Activated naive CD8-positive, alpha-beta T cell treated with anti-CD3 and anti-CD28 coated beads, Interleukin-2, amount 50 U/mL, for 24 hours (primary cell): ENCODE measurements at regions not wholly inside any gene's neighbourhood (a gene's known extent, or its start where the extent isn't known, plus 50 kb on each side); places are given as distances from the start of the nearest gene placed in this dataset.

Experiments used
- ATAC-seq: fragments of 150-1000 bp; cut with Tn5 transposase; one replicate; pipeline ENCODE4 v1.10.0; 2021
- DNase-seq: peaks from one replicate; pipeline ENCODE4 v3.0.0; 2021
- H3K27ac Mint-ChIP-seq: one replicate; pipeline ENCODE4 v1.8.0; 2021; ENCODE audit warnings: mild to moderate bottlenecking, mixed read lengths
- H3K27me3 Mint-ChIP-seq: one replicate; pipeline ENCODE4 v1.8.0; 2021; ENCODE audit warnings: mixed read lengths
- H3K36me3 Mint-ChIP-seq: one replicate; pipeline ENCODE4 v1.8.0; 2021; ENCODE audit warnings: low read depth, mixed read lengths
- H3K4me1 Mint-ChIP-seq: one replicate; pipeline ENCODE4 v1.8.0; 2021; ENCODE audit warnings: mixed read lengths
- H3K4me3 Mint-ChIP-seq: one replicate; pipeline ENCODE4 v1.8.0; 2021; ENCODE audit warnings: mild to moderate bottlenecking, moderate library complexity, mixed read lengths
- H3K9me3 Mint-ChIP-seq: one replicate; pipeline ENCODE4 v1.8.0; 2021; ENCODE audit warnings: mixed read lengths

DNA sequence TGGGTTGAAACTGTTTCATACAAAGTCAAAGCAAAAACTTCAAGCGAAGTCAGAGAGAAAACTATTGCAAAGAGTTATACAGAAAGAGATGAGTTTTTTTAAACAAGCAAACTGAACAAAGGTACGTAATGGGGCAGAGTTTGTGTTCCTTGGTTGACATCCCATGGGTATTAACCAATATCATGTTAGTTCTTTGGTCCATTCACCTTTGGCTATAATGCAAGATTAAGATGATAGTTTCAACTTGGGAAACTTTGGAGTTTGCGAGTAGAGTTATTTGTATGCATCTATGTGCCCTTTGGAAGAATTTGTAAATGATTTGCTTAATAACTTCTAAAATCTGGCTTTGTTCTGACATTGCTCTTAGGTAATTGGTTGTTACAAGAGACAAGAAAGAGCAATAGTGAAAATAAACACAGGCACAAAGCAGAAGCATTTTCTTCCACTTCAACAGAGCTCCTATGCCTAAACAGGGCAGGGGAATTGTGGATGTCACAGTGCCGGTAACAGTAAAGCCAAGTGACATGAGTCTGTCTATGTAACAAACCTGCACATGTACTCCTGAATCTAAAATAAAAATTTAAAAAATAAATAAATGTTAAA, 936.1 kb downstream of the SUCLG1 start:
- H3K36me3 Mint-ChIP-seq: peaks cover 2% of the 10 kb centered on the region
- H3K9me3 Mint-ChIP-seq: peaks cover 8% of the 10 kb centered on the region
- no peak for DNase-seq
- no peaks in the 10 kb centered on the region for H3K27me3 Mint-ChIP-seq
- H3K27ac Mint-ChIP-seq: no peak overlapping the region
- no peaks in the 10 kb centered on the region for H3K4me1 Mint-ChIP-seq
- H3K4me3 Mint-ChIP-seq: no peak overlapping the region
- ATAC-seq: no peak

DNA sequence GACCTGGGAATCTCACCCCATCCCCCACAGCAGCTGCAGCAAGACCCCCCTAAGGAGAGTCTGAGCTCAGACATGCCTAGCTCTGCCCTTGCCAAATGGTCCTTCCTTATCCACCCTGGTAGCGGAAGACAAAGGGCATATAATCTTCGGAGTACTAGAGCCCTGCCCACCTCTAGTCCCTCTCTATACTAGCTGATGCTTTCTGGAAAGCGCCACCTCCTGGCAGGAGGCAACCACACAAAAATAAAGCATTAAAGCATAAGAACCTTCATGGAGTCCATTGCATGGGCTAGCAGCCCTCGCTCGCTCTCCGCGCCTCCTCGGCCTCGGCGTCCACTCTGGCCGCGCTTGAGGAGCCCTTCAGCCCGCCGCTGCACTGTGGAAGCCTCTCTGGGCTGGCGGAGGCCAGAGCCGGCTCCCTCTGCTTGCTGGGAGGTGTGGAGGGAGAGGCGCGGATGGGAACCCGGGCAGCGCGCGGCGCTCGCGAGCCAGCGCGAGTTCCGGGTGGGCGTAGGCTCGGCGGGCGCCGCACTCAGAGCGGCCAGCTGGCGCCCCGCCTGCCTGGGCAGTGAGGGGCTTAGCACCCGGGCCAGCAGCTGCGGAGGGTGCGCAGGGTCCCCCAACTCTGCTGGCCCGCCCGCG, 941.2 kb downstream of the SUCLG1 start:
- Mint-ChIP-seq H3K9me3 (peaks cover 8% of the 10 kb centered on the region), H3K4me3 (no peak overlapping the region), H3K27ac (no peak overlapping the region), H3K27me3 (no peaks in the 10 kb centered on the region), H3K36me3 (peaks cover 2% of the 10 kb centered on the region), H3K4me1 (no peaks in the 10 kb centered on the region)
- DNase-seq: no peak
- ATAC-seq: no peak

DNA sequence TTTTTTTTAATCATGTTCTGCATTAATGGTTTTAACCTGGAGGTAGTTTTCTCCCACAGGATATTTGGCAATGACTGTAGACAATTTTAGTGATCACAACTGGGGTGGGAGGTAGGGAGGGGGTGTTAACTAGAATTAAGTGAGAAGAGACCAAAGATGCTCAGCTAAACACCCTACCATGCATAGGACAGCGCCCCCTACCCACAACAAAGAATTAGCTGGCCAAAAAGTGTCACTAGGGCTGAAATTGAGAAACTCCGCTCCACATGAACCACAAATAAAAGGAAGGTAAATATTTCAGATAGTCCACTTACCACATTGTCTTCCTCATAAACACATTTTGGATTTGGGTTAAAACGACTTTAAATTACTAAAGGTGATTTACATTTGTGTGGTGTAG, 942.6 kb downstream of the SUCLG1 start:
- no peak overlapping the region for H3K27ac Mint-ChIP-seq
- DNase-seq (no peak), ATAC-seq (no peak)
- no peaks in the 10 kb centered on the region for H3K27me3 Mint-ChIP-seq
- H3K9me3 Mint-ChIP-seq: peaks cover 3% of the 10 kb centered on the region
- no peak overlapping the region for H3K4me3 Mint-ChIP-seq
- no peaks in the 10 kb centered on the region for H3K4me1 Mint-ChIP-seq
- peaks cover 2% of the 10 kb centered on the region for H3K36me3 Mint-ChIP-seq

DNA sequence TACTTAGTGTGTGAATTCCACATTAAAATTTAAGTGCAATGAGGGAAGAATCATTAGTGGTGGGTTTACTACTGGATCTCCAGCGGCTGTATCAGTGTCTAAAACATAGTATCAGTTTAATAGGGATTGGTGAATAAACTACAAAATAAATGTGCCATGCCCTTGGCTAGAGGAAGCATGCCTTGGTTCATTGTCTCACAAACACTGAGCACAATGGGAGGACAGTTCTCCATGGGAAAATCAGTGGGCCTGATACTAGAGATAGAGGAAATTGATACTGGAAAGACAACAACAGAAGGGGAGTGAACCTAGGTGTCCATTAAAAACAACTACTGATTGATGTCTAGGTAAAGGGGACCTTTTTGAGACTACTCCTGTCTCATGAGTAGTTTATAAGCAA, 971.6 kb downstream of the SUCLG1 start:
- H3K36me3 Mint-ChIP-seq: no peaks in the 10 kb centered on the region
- peaks cover 14% of the 10 kb centered on the region for H3K9me3 Mint-ChIP-seq
- no peak for DNase-seq
- H3K4me3 Mint-ChIP-seq: no peak overlapping the region
- ATAC-seq: no peak
- no peaks in the 10 kb centered on the region for H3K4me1 Mint-ChIP-seq
- H3K27me3 Mint-ChIP-seq: no peaks in the 10 kb centered on the region
- H3K27ac Mint-ChIP-seq: no peak overlapping the region

DNA sequence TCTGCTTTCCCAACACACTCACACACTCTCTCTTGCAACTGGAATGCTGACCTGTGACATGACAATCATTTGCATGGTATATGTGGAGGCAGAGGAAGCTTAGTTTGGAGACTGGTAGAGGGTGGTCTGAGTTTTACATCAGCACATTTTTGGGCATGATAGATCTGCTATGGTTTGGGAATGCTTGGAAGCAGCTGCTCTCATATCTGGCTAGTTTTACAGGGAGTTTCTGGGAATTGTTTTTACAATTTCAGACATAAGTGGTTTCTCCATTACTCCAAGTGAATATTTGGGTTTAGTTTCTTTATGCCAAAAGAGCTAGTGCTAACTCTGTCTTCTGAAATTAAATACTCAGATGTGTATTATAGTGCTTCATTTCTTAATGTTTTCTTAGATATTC, 977.6 kb downstream of the SUCLG1 start:
- ATAC-seq (no peak), DNase-seq (no peak)
- H3K9me3 Mint-ChIP-seq: peaks cover 7% of the 10 kb centered on the region
- H3K27ac Mint-ChIP-seq: no peak overlapping the region
- H3K27me3 Mint-ChIP-seq: no peaks in the 10 kb centered on the region
- H3K4me1 Mint-ChIP-seq: no peaks in the 10 kb centered on the region
- no peak overlapping the region for H3K4me3 Mint-ChIP-seq
- no peaks in the 10 kb centered on the region for H3K36me3 Mint-ChIP-seq

DNA sequence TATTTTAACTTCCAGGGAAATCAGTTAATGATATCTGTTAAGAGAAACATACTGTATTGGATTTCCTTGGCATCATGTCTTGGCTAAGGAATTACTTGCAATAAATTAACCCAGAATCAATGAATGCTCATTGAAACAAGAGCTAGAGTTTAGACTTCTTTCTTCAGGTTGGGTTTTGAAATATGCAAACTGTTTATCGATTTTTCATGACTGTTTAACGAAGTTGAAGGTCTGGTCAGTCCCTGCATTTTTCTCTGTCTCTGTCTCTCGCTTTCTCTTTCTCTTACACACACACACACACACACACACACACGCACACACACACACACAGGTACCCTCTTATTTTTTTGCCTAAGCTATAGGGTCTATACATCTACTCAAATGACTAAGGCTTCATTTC, 981.0 kb downstream of the SUCLG1 start:
- ATAC-seq: no peak
- no peaks in the 10 kb centered on the region for H3K4me1 Mint-ChIP-seq

DNA sequence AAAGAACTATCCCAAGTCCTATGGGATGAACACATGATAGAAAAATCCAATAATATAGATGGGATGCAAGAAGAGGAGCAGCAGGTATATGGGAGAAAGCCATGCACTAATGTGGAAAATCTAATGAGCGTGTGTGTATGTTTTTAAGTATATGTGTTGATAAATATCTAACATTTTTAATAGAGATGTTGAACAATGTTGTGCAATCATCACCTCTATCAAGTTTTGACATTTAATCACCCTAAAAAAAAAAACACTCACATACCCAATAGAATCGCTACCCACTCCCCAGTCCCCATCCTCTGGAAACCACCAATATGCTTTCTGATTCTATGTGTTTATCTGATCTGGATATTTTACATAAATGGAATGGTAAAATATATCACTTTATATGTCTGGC, 983.7 kb downstream of the SUCLG1 start:
- Mint-ChIP-seq H3K4me3 (no peak overlapping the region), H3K9me3 (peaks cover 5% of the 10 kb centered on the region), H3K27ac (no peak overlapping the region), H3K27me3 (no peaks in the 10 kb centered on the region), H3K4me1 (no peaks in the 10 kb centered on the region), H3K36me3 (no peaks in the 10 kb centered on the region)
- no peak for ATAC-seq
- no peak for DNase-seq

More for the DNA sequence above, 981.0 kb downstream of the SUCLG1 start:
- no peak for DNase-seq
- no peaks in the 10 kb centered on the region for H3K36me3 Mint-ChIP-seq
- no peaks in the 10 kb centered on the region for H3K27me3 Mint-ChIP-seq
- no peak overlapping the region for H3K27ac Mint-ChIP-seq
- H3K9me3 Mint-ChIP-seq: peaks cover 3% of the 10 kb centered on the region
- no peak overlapping the region for H3K4me3 Mint-ChIP-seq

DNA sequence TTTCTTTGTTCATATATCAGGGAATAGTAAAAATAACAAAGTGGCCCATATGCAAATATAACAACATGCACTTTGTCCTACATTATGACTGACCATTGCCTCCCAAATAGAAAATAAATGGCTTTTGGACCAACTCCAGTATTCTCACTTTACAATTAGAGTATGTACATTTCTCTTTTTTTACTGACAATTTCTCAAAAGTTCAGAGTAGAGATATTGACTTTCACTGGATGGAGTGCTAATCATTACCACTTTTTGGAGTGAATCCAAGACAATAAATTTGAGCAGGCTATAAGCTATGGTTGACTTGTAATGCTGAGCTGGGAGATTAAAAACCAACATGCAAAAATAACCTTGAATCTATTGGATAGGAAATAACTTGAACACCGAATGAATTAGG, 987.4 kb downstream of the SUCLG1 start:
- Mint-ChIP-seq H3K9me3 (peaks cover 4% of the 10 kb centered on the region), H3K27me3 (no peaks in the 10 kb centered on the region), H3K27ac (no peak overlapping the region), H3K4me1 (no peaks in the 10 kb centered on the region), H3K4me3 (no peak overlapping the region), H3K36me3 (no peaks in the 10 kb centered on the region)
- ATAC-seq: no peak
- DNase-seq: no peak

DNA sequence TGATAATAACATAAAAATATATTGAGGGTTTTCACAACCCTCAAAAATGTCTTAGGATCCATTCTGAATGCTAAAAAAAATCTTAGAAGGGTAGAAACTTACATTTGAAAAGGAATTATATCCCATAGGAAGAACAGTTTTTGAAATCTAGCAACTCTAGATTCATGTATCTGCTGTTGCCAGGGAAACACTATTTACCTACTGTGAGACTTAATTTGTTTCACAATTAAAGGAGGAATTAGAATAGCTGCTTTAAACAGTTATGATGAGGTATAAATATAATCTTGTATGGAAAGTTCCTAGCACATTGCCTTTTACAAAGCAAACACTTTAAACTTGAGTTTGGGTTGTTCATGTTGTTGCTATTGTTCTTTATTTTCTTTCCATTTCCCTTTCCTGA, 988.2 kb downstream of the SUCLG1 start:
- Mint-ChIP-seq H3K27ac (no peak overlapping the region), H3K27me3 (no peaks in the 10 kb centered on the region), H3K4me1 (no peaks in the 10 kb centered on the region), H3K36me3 (no peaks in the 10 kb centered on the region), H3K4me3 (no peak overlapping the region), H3K9me3 (peaks cover 2% of the 10 kb centered on the region)
- DNase-seq (no peak), ATAC-seq (no peak)

DNA sequence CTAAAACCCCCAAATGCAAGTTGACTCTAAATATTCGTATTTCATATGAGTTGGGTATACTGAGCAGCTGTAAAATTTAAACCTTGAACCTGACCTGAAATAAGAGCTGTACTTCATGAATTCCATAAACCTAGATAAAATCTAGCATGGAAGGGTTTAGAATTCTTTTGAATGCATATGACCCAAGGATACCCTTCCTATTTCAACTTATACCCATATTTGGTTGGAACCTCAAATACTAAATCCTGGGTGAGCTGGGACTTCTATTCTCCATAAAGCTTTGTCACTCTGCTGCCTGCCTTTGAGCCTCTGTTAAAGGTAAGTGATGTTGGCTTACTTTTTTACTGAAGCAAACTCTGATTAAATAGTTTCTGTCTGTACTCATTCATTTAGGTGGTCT, 994.6 kb downstream of the SUCLG1 start:
- H3K9me3 Mint-ChIP-seq: no peaks in the 10 kb centered on the region

DNA sequence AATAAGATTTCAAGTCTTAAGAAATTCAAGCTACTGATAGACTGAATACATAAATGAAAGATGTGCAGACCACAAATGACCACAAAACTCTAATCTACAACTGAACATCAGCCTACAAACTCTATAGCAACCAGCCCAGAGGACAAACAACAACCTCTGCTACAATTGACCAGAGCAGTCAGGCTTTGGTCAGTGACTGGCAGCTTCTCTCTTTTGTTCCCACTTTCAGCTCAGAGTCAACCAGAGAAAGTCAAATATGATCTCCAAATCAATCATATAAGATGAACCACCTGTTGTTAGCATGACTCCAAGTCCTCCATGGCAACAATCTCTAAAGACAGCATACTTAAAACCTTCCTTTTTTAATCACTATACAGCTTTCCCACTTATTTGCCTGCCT, 996.2 kb downstream of the SUCLG1 start:
- no peaks in the 10 kb centered on the region for H3K4me1 Mint-ChIP-seq
- no peaks in the 10 kb centered on the region for H3K9me3 Mint-ChIP-seq
- ATAC-seq: no peak
- no peak overlapping the region for H3K4me3 Mint-ChIP-seq
- no peaks in the 10 kb centered on the region for H3K27me3 Mint-ChIP-seq
- no peak for DNase-seq
- no peaks in the 10 kb centered on the region for H3K36me3 Mint-ChIP-seq
- no peak overlapping the region for H3K27ac Mint-ChIP-seq

More for the DNA sequence above, 994.6 kb downstream of the SUCLG1 start:
- Mint-ChIP-seq H3K4me1 (no peaks in the 10 kb centered on the region), H3K27ac (no peak overlapping the region), H3K4me3 (no peak overlapping the region), H3K27me3 (no peaks in the 10 kb centered on the region), H3K36me3 (no peaks in the 10 kb centered on the region)
- DNase-seq: no peak
- no peak for ATAC-seq

DNA sequence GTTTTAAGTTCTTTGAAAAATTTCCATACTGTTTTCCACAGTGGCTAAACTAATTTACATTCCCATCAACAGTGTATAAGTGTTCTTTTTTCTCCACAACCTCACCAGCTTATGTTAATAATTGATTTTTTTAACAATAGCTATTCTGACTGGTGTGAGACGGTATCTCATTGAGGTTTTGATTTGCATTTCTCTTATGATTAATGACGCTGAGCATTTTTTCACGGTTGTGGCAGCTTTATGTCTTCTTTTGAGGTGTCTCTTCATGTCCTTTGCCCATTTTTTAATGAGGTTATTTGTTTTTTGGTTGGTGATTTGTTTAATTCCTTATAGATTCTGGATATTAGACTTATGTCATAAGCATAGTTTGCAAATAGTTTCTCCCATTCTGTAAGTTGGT, 997.9 kb downstream of the SUCLG1 start:
- H3K36me3 Mint-ChIP-seq: no peaks in the 10 kb centered on the region
- DNase-seq: no peak
- no peak overlapping the region for H3K27ac Mint-ChIP-seq
- no peaks in the 10 kb centered on the region for H3K27me3 Mint-ChIP-seq
- H3K4me1 Mint-ChIP-seq: no peaks in the 10 kb centered on the region
- ATAC-seq: no peak
- H3K9me3 Mint-ChIP-seq: no peaks in the 10 kb centered on the region
- no peak overlapping the region for H3K4me3 Mint-ChIP-seq

DNA sequence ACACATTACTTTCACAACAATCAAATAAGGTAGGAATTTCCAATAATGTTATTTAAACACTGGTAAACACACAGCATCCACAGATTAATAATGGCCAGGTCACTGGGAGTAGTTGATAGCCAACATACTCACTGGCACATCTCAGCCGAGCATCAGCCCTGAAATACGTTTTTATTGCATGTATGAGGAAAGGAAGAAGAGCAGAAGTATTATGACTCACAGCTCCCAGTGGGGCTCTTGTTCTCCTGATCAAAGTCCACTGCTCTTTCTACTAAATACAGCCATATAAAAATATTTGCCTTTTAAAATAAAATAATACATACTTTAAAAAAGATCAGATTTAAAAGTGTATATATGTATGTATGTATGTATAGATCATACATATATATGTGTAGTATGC, 999.6 kb downstream of the SUCLG1 start:
- no peak overlapping the region for H3K27ac Mint-ChIP-seq
- H3K36me3 Mint-ChIP-seq: no peaks in the 10 kb centered on the region
- H3K27me3 Mint-ChIP-seq: no peaks in the 10 kb centered on the region
- ATAC-seq (no peak), DNase-seq (no peak)
- H3K9me3 Mint-ChIP-seq: no peaks in the 10 kb centered on the region
- H3K4me3 Mint-ChIP-seq: no peak overlapping the region
- H3K4me1 Mint-ChIP-seq: no peaks in the 10 kb centered on the region

DNA sequence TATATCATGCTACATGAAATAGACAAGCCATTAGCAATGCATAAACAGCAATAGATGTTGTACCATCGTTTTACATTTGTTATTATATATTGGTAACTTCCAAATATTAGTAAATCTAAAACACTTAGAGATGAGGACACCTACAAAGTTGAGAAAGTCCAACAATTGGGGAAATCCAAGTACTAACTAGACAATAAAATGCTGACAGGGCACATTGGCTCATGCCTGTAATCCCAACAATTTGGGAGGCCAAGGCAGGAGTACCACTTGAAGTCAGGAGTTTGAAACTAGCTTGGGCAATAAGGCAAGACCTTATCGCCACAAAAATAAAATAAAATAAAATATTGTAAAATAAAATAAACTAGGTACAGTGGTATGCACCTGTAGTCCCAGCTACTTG, 1023.1 kb downstream of the SUCLG1 start:
- DNase-seq: no peak
- H3K9me3 Mint-ChIP-seq: peaks cover 7% of the 10 kb centered on the region
- no peaks in the 10 kb centered on the region for H3K36me3 Mint-ChIP-seq
- no peak overlapping the region for H3K27ac Mint-ChIP-seq
- ATAC-seq: no peak
- H3K4me1 Mint-ChIP-seq: no peaks in the 10 kb centered on the region
- H3K27me3 Mint-ChIP-seq: no peaks in the 10 kb centered on the region
- no peak overlapping the region for H3K4me3 Mint-ChIP-seq

DNA sequence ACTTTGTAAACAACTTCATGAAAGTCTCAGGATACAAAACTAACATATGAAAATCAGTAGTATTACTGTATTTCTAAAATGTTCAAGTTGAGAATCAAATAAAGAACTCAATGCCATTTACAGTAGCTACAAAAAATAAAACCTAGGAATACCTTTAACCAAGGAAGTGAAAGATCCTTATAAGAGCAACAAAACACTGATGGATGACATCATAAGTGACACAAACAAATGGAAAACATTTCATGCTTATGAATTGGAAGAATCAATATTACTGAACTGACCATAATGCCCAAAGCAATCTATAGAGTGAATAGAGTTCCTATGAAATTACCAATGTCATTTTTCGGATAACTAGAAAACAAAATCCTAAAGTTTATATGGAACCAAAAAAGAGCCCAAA, 1038.1 kb downstream of the SUCLG1 start:
- no peaks in the 10 kb centered on the region for H3K36me3 Mint-ChIP-seq
- H3K27me3 Mint-ChIP-seq: no peaks in the 10 kb centered on the region
- H3K27ac Mint-ChIP-seq: no peak overlapping the region
- peaks cover 50% of the 10 kb centered on the region for H3K9me3 Mint-ChIP-seq
- H3K4me1 Mint-ChIP-seq: no peaks in the 10 kb centered on the region
- no peak overlapping the region for H3K4me3 Mint-ChIP-seq
- DNase-seq: no peak
- no peak for ATAC-seq
